A673 (cell line): ENCODE measurements at regions not wholly inside any gene's neighbourhood (a gene's known extent, or its start where the extent isn't known, plus 50 kb on each side); places are given as distances from the start of the nearest gene placed in this dataset.

ENCODE experiments used
- CTCF ChIP-seq: fragments of 300-800, 200-600 bp; sonication (generic); conservative IDR thresholded peaks from 2 replicates; pipeline ENCODE4 v1.5.1; 2017; ENCODE audit warnings: low read depth, mild to moderate bottlenecking, antibody characterized with exemption, low read length, moderate library complexity, mixed read lengths
- EZH2 ChIP-seq: fragments of 200-600 bp; sonication (generic); IDR thresholded peaks from 2 replicates; pipeline ENCODE4 v1.6.1; 2017; ENCODE audit warnings: borderline replicate concordance, low read depth, mild to moderate bottlenecking, mixed read lengths, antibody characterized with exemption, low read length; ENCODE audit not compliant: poor library complexity, severe bottlenecking

- no peak for TF ChIP-seq CTCF
- TF ChIP-seq EZH2: no peak
These were observed 149.0 kb downstream of the QPCT start for GRCh38 chr2:37493425-37493824.
